Heart right ventricle (tissue), 16 donors: ENCODE measurements at regions not wholly inside any gene's neighbourhood (a gene's known extent, or its start where the extent isn't known, plus 50 kb on each side); places are given as distances from the start of the nearest gene placed in this dataset.

Experiments used
- ATAC-seq, 8 donors: fragments of 200-7000 bp; cut with Tn5 transposase; one replicate each; pipeline ENCODE4 v1.9.1; 2020; ENCODE audit warnings: mild to moderate bottlenecking in 8 of 8, moderate library complexity in 8 of 8, moderate number of reproducible peaks in 1 of 8
- DNase-seq, 2 donors: peaks; one replicate each; pipeline ENCODE4 v3.0.0-alpha.2; 2020
- H3K27ac ChIP-seq, 10 donors: fragments of 200-600 bp; sonication (generic) in 2 of 10; one replicate each; pipeline versions ENCODE4 v1.5.0 to v1.8.0; 2020 to 2022; ENCODE audit warnings: mild to moderate bottlenecking in 3 of 10
- H3K27me3 ChIP-seq, 7 donors: fragments of 200-600 bp; one replicate each; pipeline ENCODE4 v1.8.0; 2021 to 2022; ENCODE audit warnings: mild to moderate bottlenecking in 2 of 7
- H3K36me3 ChIP-seq, 9 donors: fragments of 200-600 bp; sonication (generic) in 1 of 9; one replicate each; pipeline versions ENCODE4 v1.5.0 to v1.8.0; 2020 to 2022; ENCODE audit warnings: mild to moderate bottlenecking in 2 of 9
- H3K4me1 ChIP-seq, 9 donors: fragments of 200-600 bp; sonication (generic) in 1 of 9; one replicate each; pipeline versions ENCODE4 v1.5.0 to v1.8.0; 2020 to 2022; ENCODE audit warnings: mild to moderate bottlenecking in 4 of 9
- H3K4me3 ChIP-seq, 10 donors: fragments of 200-600 bp; sonication (generic) in 2 of 10; one replicate each; pipeline versions ENCODE4 v1.5.0 to v1.8.0; 2020 to 2022; ENCODE audit warnings: mild to moderate bottlenecking in 7 of 10, moderate library complexity in 2 of 10
- H3K9me3 ChIP-seq, 11 donors: fragments of 200-600 bp in 10 of 11; sonication (generic) in 2 of 11; one replicate each; pipeline versions ENCODE4 v1.5.0 to v1.8.0; 2013 to 2022; ENCODE audit warnings: mild to moderate bottlenecking in 2 of 11, control low read depth in 1 of 11, moderate library complexity in 1 of 11
- CTCF ChIP-seq, 9 donors: fragments of 200-600 bp; sonication (generic) in 2 of 9; IDR thresholded peaks; one replicate each; pipeline versions ENCODE4 v1.5.0 to v1.8.0; 2021 to 2022; ENCODE audit warnings: antibody characterized with exemption in 9 of 9, mild to moderate bottlenecking in 5 of 9, moderate library complexity in 1 of 9
- WGBS, 2 donors: extraction: QIAGEN DNeasy Blood & Tissue Kit; methylation state at CpG; one replicate each; pipeline ENCODE4 v1.1.7; 2013; ENCODE audit warnings: inconsistent platforms in 1 of 2; 5-methylcytosine and 5-hydroxymethylcytosine counted together
- intact Hi-C, 10 donors: fragments of 100-400 bp; cut with DNase I; formaldehyde crosslinking; loops; one replicate each; pipeline versions ENCODE4 v1.11.1 to v1.14.2; 2022
- donor health status: Arrhythmogenic right ventricular cardiomyopathy.
- donor health status: ischemic (EF 13 %, LVEDD 7.1; RV severe dilation, severe dysfunction).
- donor health status: healthy with polysubstance abuse.
- donor health status: DM: no; HTN: yes; CAD: no.
- donor health status: DM: no; HTN: no; CAD: no.
- donor health status: ischemic (EF 25% LVEDD 6.9; RV normal size, moderate dysfunction).
- donor health status: ischemic (EF 25% LVEDD 5.7; RV mildly dilated, moderate dysfunction).
- donor health status: healthy.
- donor health status: DM: yes; HTN: yes; CAD: no.
- donor health status: Ischemic cardiomyopathy.
- donor health status: ischemic (EF 35%, LVEDD 5.7; RV mildly dilated, moderate dysfunction).
- donor health status: nonischemic (EF 11% LVEDD 7.7; RV severe dilation, severe dysfunction).
- donor health status: DM: yes; HTN: yes; CAD: no.
- donor health status: PGD.
- donor health status: ischemic (EF 29% LVEDD 5.4; RV normal size, mild dysfunction).
- donor health status: nonischemic (EF 23%, LVEDD 6.1; RV moderate dilation, normal function).

- intact Hi-C loops, result no loop called here
- Histone ChIP-seq H3K9me3 (no peaks in the 10 kb centered on the region), H3K36me3 (no peaks in the 10 kb centered on the region), H3K27me3 (no peaks in the 10 kb centered on the region), H3K4me3 (no peak overlapping the region), H3K4me1 (peaks cover 0 to 18% (median 0%) of the 10 kb centered on the region in 9 donors), H3K27ac (peak overlapping the region in 1 of 10 donors; percentile 26)
- TF ChIP-seq CTCF (IDR thresholded peaks at IDR 0.05), result no peak
- no peak for DNase-seq
- ATAC-seq, result peak in 3 of 8 donors; percentile 31 to 65 (median 44)
Observed at GRCh38 chr10:20635570-20635969, 261.5 kb downstream of the NEBL start.

GRCh38 chr10:20634839-20635238 lies 262.3 kb downstream of the NEBL start:
- intact Hi-C loops, result no loop called here
- no peak overlapping the region for H3K27ac ChIP-seq
- no peak for DNase-seq
- no peak for TF ChIP-seq CTCF (IDR thresholded peaks at IDR 0.05)
- no peak overlapping the region for H3K4me3 ChIP-seq
- ATAC-seq, result no peak
- peaks cover 0 to 14% (median 0%) of the 10 kb centered on the region in 9 donors for H3K4me1 ChIP-seq
- no peaks in the 10 kb centered on the region for H3K27me3 ChIP-seq
- H3K9me3 ChIP-seq, result no peaks in the 10 kb centered on the region
- no peaks in the 10 kb centered on the region for H3K36me3 ChIP-seq
- WGBS, 2 donors, result 73 to 79% methylated on average over 4 of the region's 4 CpGs

- 84 to 86% methylated on average over 4 of the region's 4 CpGs for WGBS, 2 donors
- intact Hi-C loops, result no loop called here
Observed at GRCh38 chr10:20633714-20634113, 263.4 kb downstream of the NEBL start.

GRCh38 chr10:20632696-20633095 lies 264.4 kb downstream of the NEBL start:
- no peak for TF ChIP-seq CTCF (IDR thresholded peaks at IDR 0.05)
- Histone ChIP-seq H3K4me1 (peaks cover 0 to 27% (median 2%) of the 10 kb centered on the region in 9 donors), H3K36me3 (no peaks in the 10 kb centered on the region), H3K4me3 (no peak overlapping the region), H3K9me3 (no peaks in the 10 kb centered on the region), H3K27ac (no peak overlapping the region), H3K27me3 (no peaks in the 10 kb centered on the region)
- 84 to 95% methylated on average over 2 of the region's 2 CpGs for WGBS, 2 donors
- intact Hi-C loops, result no loop called here
- ATAC-seq (no peak), DNase-seq (no peak)

More at GRCh38 chr10:20633714-20634113, 263.4 kb downstream of the NEBL start:
- Histone ChIP-seq H3K9me3 (no peaks in the 10 kb centered on the region), H3K4me1 (peaks cover 0 to 18% (median 2%) of the 10 kb centered on the region in 9 donors), H3K27ac (no peak overlapping the region), H3K27me3 (no peaks in the 10 kb centered on the region), H3K4me3 (no peak overlapping the region), H3K36me3 (no peaks in the 10 kb centered on the region)
- DNase-seq, result no peak
- no peak for ATAC-seq
- no peak for TF ChIP-seq CTCF (IDR thresholded peaks at IDR 0.05)
